Fibroblast of pulmonary artery (primary cell): ENCODE measurements at regions not wholly inside any gene's neighbourhood (a gene's known extent, or its start where the extent isn't known, plus 50 kb on each side); places are given as distances from the start of the nearest gene placed in this dataset.

Source experiments
- DNase-seq: peaks from one replicate; pipeline ENCODE4 v3.0.0-alpha.2; 2010; ENCODE audit warnings: low read depth
- H3K4me3 ChIP-seq: replicated peaks from 2 replicates; pipeline ENCODE4 v1.5.1; 2011; ENCODE audit warnings: low read depth, mild to moderate bottlenecking, control low read depth, low read length, moderate library complexity
- CTCF ChIP-seq: IDR thresholded peaks from 2 replicates; pipeline ENCODE4 v1.5.1; 2011; ENCODE audit warnings: mild to moderate bottlenecking, control low read depth, low read length, inconsistent platforms; ENCODE audit errors: missing control alignments

- no peak for TF ChIP-seq CTCF
- H3K4me3 ChIP-seq, result no peak overlapping the region
- DNase-seq, result no peak
Measured at GRCh38 chr18:38454764-38455469, 889.3 kb upstream of the CELF4 start.

GRCh38 chr18:38453880-38454279 is 888.3 kb upstream of the CELF4 start:
- H3K4me3 ChIP-seq, result no peak overlapping the region
- TF ChIP-seq CTCF, result no peak
- no peak for DNase-seq

GRCh38 chr18:38450876-38451275 is 885.3 kb upstream of the CELF4 start:
- DNase-seq, result no peak
- no peak overlapping the region for H3K4me3 ChIP-seq
- no peak for TF ChIP-seq CTCF

- no peak for DNase-seq
- H3K4me3 ChIP-seq, result no peak overlapping the region
- TF ChIP-seq CTCF, result no peak
Measured at GRCh38 chr18:38445804-38446145, 880.2 kb upstream of the CELF4 start.

GRCh38 chr18:38444971-38445803 is 879.6 kb upstream of the CELF4 start:
- H3K4me3 ChIP-seq, result no peak overlapping the region
- no peak for DNase-seq
- no peak for TF ChIP-seq CTCF

GRCh38 chr18:38427736-38428135 is 862.1 kb upstream of the CELF4 start:
- no peak overlapping the region for H3K4me3 ChIP-seq
- DNase-seq, result no peak
- TF ChIP-seq CTCF, result no peak
